Gastroesophageal sphincter (tissue), 4 donors: ENCODE measurements at regions not wholly inside any gene's neighbourhood (a gene's known extent, or its start where the extent isn't known, plus 50 kb on each side); places are given as distances from the start of the nearest gene placed in this dataset.

Experiments
- ATAC-seq: fragments of 150-250 bp; one replicate; pipeline ENCODE4 v1.9.1; 2016; ENCODE audit warnings: mild to moderate bottlenecking, moderate library complexity
- H3K27ac ChIP-seq, 4 donors: fragments of 200-600 bp; sonication (generic) in 3 of 4; 1 replicate in 3 of 4; 2 replicates in 1 of 4; pipeline ENCODE4 v1.5.1; 2016 to 2019
- H3K27me3 ChIP-seq: fragments of 200-600 bp; sonication (generic); one replicate; pipeline ENCODE4 v1.5.1; 2019
- H3K36me3 ChIP-seq, 2 donors: fragments of 200-600 bp; sonication (generic); one replicate each; pipeline ENCODE4 v1.5.1; 2019; ENCODE audit warnings: control low read depth in 1 of 2
- H3K4me1 ChIP-seq, 3 donors: fragments of 200-600 bp; sonication (generic); 1 replicate in 2 of 3; 2 replicates in 1 of 3; pipeline ENCODE4 v1.5.1; 2016 to 2019; ENCODE audit warnings: control low read depth in 2 of 3
- H3K4me3 ChIP-seq, 2 donors: fragments of 200-600 bp; sonication (generic); one replicate each; pipeline ENCODE4 v1.5.1; 2019; ENCODE audit warnings: mild to moderate bottlenecking in 1 of 2, moderate library complexity in 1 of 2
- H3K9me3 ChIP-seq, 3 donors: fragments of 200-600 bp; sonication (generic); one replicate each; pipeline ENCODE4 v1.5.1; 2017 to 2019; ENCODE audit warnings: control low read depth in 2 of 3
- CTCF ChIP-seq, 4 experiments: fragments of 200-600 bp in 2 of 4; fragments of 450-650 bp in 2 of 4; sonication (generic) in 1 of 4; IDR thresholded peaks; one replicate each; pipeline ENCODE4 v1.5.1; 2017 to 2019; ENCODE audit warnings: antibody characterized with exemption in 4 of 4, mild to moderate bottlenecking in 2 of 4, moderate library complexity in 2 of 4
- EP300 ChIP-seq: sonication (generic); formaldehyde crosslinking; IDR thresholded peaks from one replicate; pipeline ENCODE4 v1.6.1; 2017; ENCODE audit warnings: antibody characterized with exemption, mild to moderate bottlenecking
- POLR2A ChIP-seq, 2 donors: fragments of 450-650 bp; IDR thresholded peaks; one replicate each; pipeline ENCODE4 v1.6.1; 2017; ENCODE audit warnings: antibody characterized with exemption in 2 of 2, mild to moderate bottlenecking in 2 of 2, moderate library complexity in 1 of 2
- POLR2AphosphoS5 ChIP-seq: sonication (generic); formaldehyde crosslinking; IDR thresholded peaks from one replicate; pipeline ENCODE4 v1.6.1; 2017; ENCODE audit warnings: antibody characterized with exemption
- WGBS, 2 donors: methylation state at CpG; one replicate each; pipeline ENCODE4 v1.1.5; 2018; ENCODE audit warnings: low coverage in 1 of 2; 5-methylcytosine and 5-hydroxymethylcytosine counted together

GRCh38 chr15:29556380-29556779 is 265.9 kb downstream of the TJP1 start:
- ATAC-seq: no peak
- H3K27me3 ChIP-seq: peaks cover 21% of the 10 kb centered on the region

GRCh38 chr15:29554531-29554930 is 267.7 kb downstream of the TJP1 start:
- no peak for TF ChIP-seq POLR2A (IDR thresholded peaks at IDR 0.05)
- no peak for TF ChIP-seq EP300
- TF ChIP-seq CTCF (IDR thresholded peaks at IDR 0.05): no peak
- H3K4me3 ChIP-seq: no peak overlapping the region
- peaks cover 9% of the 10 kb centered on the region for H3K27me3 ChIP-seq
- no peak overlapping the region for H3K27ac ChIP-seq
- H3K4me1 ChIP-seq: no peaks in the 10 kb centered on the region
- H3K36me3 ChIP-seq: no peaks in the 10 kb centered on the region
- WGBS, 2 donors: 31 to 38% methylated on average over 4 of the region's 4 CpGs
- peaks cover 0 to 11% (median 0%) of the 10 kb centered on the region in 3 donors for H3K9me3 ChIP-seq
- ATAC-seq: no peak

More at GRCh38 chr15:29556380-29556779, 265.9 kb downstream of the TJP1 start:
- no peaks in the 10 kb centered on the region for H3K36me3 ChIP-seq
- TF ChIP-seq POLR2A (IDR thresholded peaks at IDR 0.05) (no peak), CTCF (IDR thresholded peaks at IDR 0.05) (no peak), POLR2AphosphoS5 (no peak), EP300 (no peak)
- H3K27ac ChIP-seq: no peak overlapping the region
- 46% methylated on average over 3 of the region's 4 CpGs; no CpG with 5 or more reads in 1 of the 2 donors for WGBS, 2 donors
- peaks cover 0 to 11% (median 0%) of the 10 kb centered on the region in 3 donors for H3K9me3 ChIP-seq
- H3K4me1 ChIP-seq: no peaks in the 10 kb centered on the region
- no peak overlapping the region for H3K4me3 ChIP-seq

GRCh38 chr15:29550834-29551465 is 271.3 kb downstream of the TJP1 start:
- Histone ChIP-seq H3K4me1 (no peaks in the 10 kb centered on the region), H3K4me3 (no peak overlapping the region), H3K9me3 (peaks cover 0 to 29% (median 0%) of the 10 kb centered on the region in 3 donors), H3K27ac (no peak overlapping the region), H3K27me3 (no peaks in the 10 kb centered on the region), H3K36me3 (no peaks in the 10 kb centered on the region)
- TF ChIP-seq POLR2A (IDR thresholded peaks at IDR 0.05) (no peak), POLR2AphosphoS5 (no peak), EP300 (no peak), CTCF (IDR thresholded peaks at IDR 0.05) (no peak)
- ATAC-seq: no peak
- 63 to 100% methylated on average over 1 to 3 of the region's 5 CpGs for WGBS, 2 donors

GRCh38 chr15:29548006-29548405 is 274.3 kb downstream of the TJP1 start:
- no peaks in the 10 kb centered on the region for H3K27me3 ChIP-seq
- no peak for TF ChIP-seq POLR2A (IDR thresholded peaks at IDR 0.05)
- no peak for TF ChIP-seq EP300
- no peak for TF ChIP-seq CTCF (IDR thresholded peaks at IDR 0.05)
- no peak for TF ChIP-seq POLR2AphosphoS5
- H3K36me3 ChIP-seq: no peaks in the 10 kb centered on the region
- H3K27ac ChIP-seq: no peak overlapping the region
- ATAC-seq: no peak
- no peaks in the 10 kb centered on the region for H3K4me1 ChIP-seq
- H3K9me3 ChIP-seq: peaks cover 0 to 24% (median 0%) of the 10 kb centered on the region in 3 donors
- no peak overlapping the region for H3K4me3 ChIP-seq
- WGBS, 2 donors: 75 to 100% methylated on average over 1 to 2 of the region's 2 CpGs

- no peaks in the 10 kb centered on the region for H3K36me3 ChIP-seq
- H3K27me3 ChIP-seq: no peaks in the 10 kb centered on the region
- H3K4me1 ChIP-seq: no peaks in the 10 kb centered on the region
- no peak overlapping the region for H3K27ac ChIP-seq
- WGBS, 2 donors: 61 to 63% methylated on average over 7 of the region's 7 CpGs
- H3K4me3 ChIP-seq: no peak overlapping the region
- H3K9me3 ChIP-seq: peaks cover 0 to 20% (median 0%) of the 10 kb centered on the region in 3 donors
- ATAC-seq: no peak
- TF ChIP-seq EP300: no peak
- TF ChIP-seq POLR2A (IDR thresholded peaks at IDR 0.05): no peak
- no peak for TF ChIP-seq POLR2AphosphoS5
- no peak for TF ChIP-seq CTCF (IDR thresholded peaks at IDR 0.05)
Measured at GRCh38 chr15:29544513-29545128, 275.0 kb upstream of the NSMCE3 start.
